Cardiac fibroblast (primary cell): ENCODE measurements at regions not wholly inside any gene's neighbourhood (a gene's known extent, or its start where the extent isn't known, plus 50 kb on each side); places are given as distances from the start of the nearest gene placed in this dataset.

Experiments used
- DNase-seq, 2 donors: peaks; one replicate each; pipeline versions ENCODE4 v3.0.0 to v3.0.0-alpha.2; 2010; ENCODE audit warnings: low read depth in 2 of 2
- H3K4me3 ChIP-seq, 2 donors: replicated peaks in 1 of 2; 1 replicate in 1 of 2; 2 replicates in 1 of 2; pipeline ENCODE4 v1.5.1; 2011; ENCODE audit warnings: low read depth in 2 of 2, low read length in 2 of 2, mild to moderate bottlenecking in 2 of 2, moderate library complexity in 1 of 2
- CTCF ChIP-seq: IDR thresholded peaks from one replicate; pipeline ENCODE4 v1.5.1; 2011; ENCODE audit warnings: low read depth, mild to moderate bottlenecking, low read length, inconsistent platforms

GRCh38 chr2:177322801-177323261, 58.3 kb upstream of the NFE2L2 start:
- DNase-seq, result no peak
- TF ChIP-seq CTCF, result no peak
- H3K4me3 ChIP-seq, result no peak overlapping the region

- no peak for DNase-seq
- TF ChIP-seq CTCF, result no peak
- no peak overlapping the region for H3K4me3 ChIP-seq
Measured at GRCh38 chr2:177324797-177325196, 60.3 kb upstream of the NFE2L2 start.

GRCh38 chr2:177325554-177325953, 61.0 kb upstream of the NFE2L2 start:
- peak in 1 of 2 donors; percentile 63 for DNase-seq
- TF ChIP-seq CTCF, result no peak
- no peak overlapping the region for H3K4me3 ChIP-seq

- no peak for DNase-seq
- TF ChIP-seq CTCF, result no peak
- no peak overlapping the region for H3K4me3 ChIP-seq
Measured at GRCh38 chr2:177326005-177326404, 61.5 kb upstream of the NFE2L2 start.

- no peak overlapping the region for H3K4me3 ChIP-seq
- no peak for DNase-seq
- TF ChIP-seq CTCF, result no peak
Measured at GRCh38 chr2:177326591-177326990, 62.1 kb upstream of the NFE2L2 start.

GRCh38 chr2:177327009-177327408, 62.5 kb upstream of the NFE2L2 start:
- H3K4me3 ChIP-seq, result no peak overlapping the region
- no peak for DNase-seq
- no peak for TF ChIP-seq CTCF

- no peak overlapping the region for H3K4me3 ChIP-seq
- no peak for TF ChIP-seq CTCF
- DNase-seq, result no peak
Measured at GRCh38 chr2:177328056-177328455, 63.5 kb upstream of the NFE2L2 start.
